ENCODE measurements at regions not wholly inside any gene's neighbourhood (a gene's known extent, or its start where the extent isn't known, plus 50 kb on each side); places are given as distances from the start of the nearest gene placed in this dataset.

- FAIRE-seq = no peak
These were observed 106.7 kb upstream of the TMPO start for GRCh38 chr12:98408681-98409080.

- FAIRE-seq = no peak
These were observed 105.8 kb upstream of the TMPO start for GRCh38 chr12:98409548-98409947.

GRCh38 chr12:98410356-98410755 is 105.0 kb upstream of the TMPO start:
- FAIRE-seq = no peak

DNA sequence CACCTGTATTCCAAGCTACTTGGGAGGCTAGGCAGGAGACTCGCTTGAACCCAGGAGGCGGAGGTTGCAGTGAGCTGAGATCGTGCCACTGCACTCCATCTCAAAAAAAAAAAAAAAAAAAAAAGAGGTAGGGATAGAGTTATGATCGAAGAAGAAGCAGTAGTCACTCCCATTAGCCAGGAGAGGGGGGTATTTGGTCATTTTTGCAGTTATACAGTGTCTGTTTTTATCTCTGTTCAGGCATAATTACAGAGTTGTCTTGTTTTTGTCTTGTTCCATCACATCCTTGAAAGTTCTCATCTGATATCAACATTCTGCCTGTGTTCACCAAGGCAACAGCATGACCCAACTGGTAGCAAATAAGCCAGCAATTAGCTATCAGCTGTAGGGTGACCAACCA is 98.5 kb upstream of the TMPO start:
- no peak for FAIRE-seq

GRCh38 chr12:98417266-98417665 is 98.1 kb upstream of the TMPO start:
- FAIRE-seq = no peak

DNA sequence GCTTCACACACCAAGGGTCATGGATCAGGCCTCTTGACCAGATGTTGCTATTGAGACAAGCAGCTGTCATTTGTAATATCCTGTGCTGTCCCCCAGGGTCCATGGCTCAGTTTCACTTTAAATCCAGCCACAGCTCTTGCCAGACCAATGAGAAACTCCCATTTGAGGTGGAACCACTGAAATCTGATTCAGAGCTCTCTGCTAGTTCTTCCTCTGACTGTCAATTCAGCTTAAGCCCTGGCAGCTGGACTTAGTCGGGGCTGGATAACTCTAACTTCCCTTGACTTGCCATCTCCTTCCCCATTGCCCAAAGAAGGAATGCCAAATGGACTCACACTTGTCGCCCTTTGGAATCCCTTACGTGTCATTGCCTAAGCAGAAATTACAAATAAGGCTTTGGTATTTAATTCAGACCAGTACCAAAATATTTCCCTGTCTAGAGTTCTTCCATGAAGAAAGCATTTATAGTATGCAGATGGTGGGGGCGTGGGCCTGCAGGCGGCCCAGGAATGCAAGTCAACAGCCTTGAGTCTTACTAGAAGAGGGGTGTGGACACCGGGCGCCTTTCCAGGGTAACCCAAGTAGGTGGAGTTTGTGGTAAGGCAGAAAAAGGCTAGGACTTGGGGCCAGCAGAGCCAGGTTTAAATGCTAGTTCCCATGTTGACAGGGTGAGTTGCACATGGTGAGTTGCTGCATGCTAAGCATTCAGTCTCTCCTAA is 96.9 kb upstream of the TMPO start:
- FAIRE-seq = no peak

GRCh38 chr12:98419081-98419794 is 96.2 kb upstream of the TMPO start:
- no peak for FAIRE-seq

DNA sequence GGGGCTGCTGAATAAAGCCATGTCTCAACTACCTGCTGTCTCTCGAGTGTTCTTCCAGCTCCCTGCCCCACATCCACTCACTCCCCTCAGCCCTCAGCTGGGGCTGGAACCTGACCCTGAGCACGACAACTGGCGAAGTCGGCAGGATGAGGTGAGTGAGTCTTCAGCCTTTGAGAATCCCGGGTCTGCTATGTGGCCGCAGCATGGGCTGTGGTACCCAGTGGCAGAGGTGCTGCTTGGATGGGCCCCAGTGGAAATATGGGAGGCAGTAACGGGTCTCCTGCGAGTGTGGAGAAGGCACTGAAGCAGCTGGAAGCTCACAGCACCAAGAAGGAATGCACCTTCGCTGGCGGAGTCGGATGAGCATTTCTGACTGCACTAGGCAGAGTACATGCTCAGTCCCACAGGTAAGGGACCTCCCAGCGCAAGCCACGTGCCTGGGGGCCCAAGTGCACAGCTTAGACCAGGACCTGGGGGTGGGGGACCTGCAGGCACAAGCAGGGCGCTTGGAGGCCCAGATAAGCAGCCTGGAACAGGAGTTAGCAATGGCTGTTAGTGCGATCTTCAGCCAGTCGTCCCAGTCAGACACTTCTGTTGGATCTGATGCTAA is 95.5 kb upstream of the TMPO start:
- FAIRE-seq = no peak

DNA sequence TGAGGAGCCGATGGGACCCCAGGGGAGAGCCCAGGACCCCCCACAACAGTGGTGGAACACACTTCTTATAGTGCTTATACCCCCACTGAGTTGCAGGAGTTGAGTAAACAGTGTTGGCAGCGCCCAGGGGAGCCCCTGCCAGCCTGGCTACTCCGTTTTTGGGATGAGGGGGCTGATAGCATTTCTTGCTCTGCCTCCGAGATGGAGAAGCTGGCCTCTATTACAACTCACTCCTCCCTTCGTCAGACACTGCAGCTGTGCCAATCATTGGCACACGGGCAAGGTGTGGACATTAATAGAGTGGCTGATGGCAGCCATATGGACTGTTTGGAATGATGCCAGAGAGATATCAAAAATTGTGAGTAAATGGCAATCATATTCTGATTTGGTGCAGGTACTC is 94.9 kb upstream of the TMPO start:
- FAIRE-seq = no peak

DNA sequence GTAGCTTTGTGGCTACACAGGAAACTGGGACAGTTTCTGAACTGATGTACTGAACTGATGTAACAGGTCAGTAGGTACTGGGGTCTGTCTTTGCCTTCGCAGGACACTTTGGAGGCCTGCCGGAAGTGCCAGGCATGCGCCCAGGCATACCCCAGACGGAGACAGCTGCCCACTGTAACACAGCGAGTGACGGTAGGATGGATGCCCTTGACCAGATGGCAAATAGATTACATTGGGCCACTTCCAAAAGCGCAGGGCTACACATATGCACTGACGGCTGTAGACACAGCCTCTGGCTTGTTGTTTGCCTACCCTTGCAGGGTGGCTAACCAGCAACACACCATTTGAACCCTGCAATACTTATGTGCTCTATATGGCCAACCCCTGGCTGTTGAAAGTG is 94.1 kb upstream of the TMPO start:
- FAIRE-seq = no peak

GRCh38 chr12:98422359-98422758 is 93.0 kb upstream of the TMPO start:
- FAIRE-seq = no peak

- no peak for FAIRE-seq
These were observed 92.6 kb upstream of the TMPO start for GRCh38 chr12:98422812-98423211.

DNA sequence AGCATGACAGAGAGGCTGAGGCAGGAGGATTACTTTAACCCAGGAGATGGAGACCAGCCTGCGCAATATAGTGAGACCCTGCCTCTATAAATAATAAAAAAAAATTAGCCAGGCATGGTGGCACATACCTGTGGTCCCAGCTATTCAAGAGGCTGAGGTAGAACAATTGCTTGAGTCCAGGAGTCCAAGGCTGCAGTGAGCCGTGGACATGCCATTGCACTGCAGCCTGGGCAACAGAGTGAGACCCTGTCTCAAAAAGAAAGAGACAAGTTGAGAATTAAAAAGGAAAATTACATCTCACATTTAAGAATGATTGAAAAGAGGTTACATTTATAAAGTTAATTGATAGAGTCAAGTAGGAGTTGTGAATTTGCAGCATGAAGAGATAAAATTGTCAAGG is 91.4 kb upstream of the TMPO start:
- no peak for FAIRE-seq

- peak; percentile 89 for FAIRE-seq
These were observed 90.5 kb upstream of the TMPO start for GRCh38 chr12:98424726-98425401.

DNA sequence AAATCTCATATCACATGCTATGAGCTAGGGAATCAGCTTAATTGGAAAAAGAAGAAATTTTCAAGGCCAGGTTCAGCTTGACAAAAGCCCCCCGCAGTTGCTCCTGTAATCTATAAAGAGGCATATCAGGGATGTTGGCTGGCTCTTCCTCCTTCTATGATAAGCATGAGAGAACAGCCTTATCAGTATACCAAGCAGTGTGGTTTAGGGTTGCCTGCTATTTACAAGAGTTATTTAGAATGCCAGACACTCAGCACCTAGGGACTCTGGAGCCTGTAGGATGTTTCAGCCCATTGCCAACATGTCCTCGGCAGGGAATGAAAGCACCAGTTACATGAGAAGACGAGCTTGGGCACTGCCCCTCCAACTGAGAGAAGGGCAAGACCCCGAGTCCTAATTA is 89.5 kb upstream of the TMPO start:
- FAIRE-seq = no peak

- no peak for FAIRE-seq
These were observed 84.3 kb upstream of the TMPO start for GRCh38 chr12:98431089-98431488.

DNA sequence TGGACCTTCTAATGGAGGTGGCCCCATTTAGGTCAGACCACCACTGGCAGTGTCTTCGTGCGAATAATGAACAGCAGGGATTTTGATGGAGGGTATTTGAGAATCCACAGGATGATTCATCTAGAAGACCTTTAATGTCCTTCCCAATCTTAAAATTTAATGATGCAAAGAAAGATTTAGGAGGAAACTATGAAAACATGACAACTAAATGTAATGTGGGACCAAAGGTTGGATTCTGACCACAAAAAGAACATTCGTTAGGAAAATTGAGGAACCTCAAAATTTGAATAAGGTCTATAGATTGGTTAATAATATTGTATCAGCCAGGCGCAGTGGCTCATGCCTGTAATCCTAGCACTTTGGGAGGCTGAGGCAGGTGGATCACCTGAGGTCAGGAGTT is 78.2 kb upstream of the TMPO start:
- no peak for FAIRE-seq

DNA sequence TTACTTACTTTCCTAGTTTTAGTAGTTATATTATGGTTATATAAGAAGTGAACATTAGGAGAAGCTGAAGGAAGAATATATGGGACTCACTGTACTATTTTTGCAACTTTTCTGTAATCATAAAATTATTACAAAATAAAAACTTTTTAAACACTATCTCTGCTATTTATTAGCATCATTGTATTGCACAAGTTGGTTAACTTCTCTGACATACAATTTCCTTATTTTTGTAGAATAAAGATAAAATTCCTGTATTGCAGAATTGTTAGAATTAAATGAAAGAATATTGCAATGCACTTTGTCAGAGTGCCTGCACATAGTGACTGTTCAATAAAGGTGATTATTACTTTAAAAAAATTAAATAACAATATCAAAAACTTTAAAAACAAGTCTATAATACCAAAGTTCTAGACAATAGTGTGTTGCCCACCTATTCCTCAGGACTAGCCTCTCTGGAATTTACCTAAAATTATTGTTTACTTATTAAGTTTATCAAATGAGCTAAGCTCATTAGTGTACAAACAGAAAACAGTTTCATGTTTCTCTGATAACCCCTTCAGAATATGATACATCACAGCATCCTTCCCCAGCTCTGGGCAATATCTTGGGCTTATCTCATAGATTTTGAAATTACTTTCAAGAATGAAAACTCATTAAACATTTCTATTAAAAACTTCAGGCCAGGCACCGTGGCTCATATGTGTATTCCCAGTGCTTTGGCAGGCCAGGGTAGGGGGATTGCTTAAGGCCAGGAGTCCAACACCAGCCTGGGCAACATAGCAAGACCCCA is 77.4 kb upstream of the TMPO start:
- FAIRE-seq = no peak

DNA sequence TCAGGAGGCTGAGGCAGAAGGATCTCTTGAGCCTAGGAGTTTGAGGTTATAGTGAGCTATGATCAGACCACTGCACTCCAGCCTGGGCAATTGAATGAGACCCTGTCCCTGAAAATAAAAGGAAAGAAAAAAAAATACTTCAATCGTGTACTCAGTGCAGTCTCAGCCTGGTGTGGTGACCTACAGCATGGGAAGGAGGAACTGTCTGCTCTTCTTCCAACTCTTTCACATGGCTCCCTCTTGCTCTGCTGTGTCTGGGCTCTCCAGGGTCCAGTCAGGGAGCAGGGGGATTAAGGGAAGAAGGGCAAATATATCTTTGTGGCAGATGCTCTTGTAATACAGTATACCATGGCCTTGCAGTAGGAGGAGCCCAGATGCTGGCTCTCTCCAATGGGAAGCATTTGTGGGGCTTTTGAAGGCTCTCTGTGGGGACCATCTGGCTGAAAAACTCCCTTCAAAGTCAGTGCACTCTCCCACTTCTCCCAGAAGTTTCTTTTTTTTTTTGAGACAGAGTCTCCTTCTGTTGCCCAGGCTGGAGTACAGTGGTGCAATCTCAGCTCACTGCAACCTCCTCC is 76.6 kb upstream of the TMPO start:
- FAIRE-seq = no peak

DNA sequence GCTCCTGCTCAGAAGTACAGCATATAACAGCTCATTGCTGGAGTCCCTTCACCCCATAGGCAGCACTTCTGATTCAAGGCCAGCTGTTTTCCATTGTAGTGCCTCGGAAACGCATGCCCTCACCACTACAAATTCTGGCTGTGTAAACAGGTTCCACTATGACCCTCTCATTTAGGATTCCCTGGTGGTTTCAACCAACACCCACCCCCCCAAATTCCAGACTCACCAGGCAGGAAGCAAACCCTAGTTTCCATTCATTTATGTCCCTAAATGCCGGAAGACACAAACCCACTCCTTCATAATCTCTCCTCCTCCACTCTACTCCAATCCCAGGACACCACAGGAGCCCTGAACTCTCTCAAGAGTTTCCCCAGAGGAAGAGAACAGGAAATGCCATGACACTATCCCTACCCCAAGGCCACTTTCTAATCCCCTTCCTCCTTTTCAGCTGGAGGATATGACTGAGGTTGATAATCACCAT is 75.9 kb upstream of the TMPO start:
- FAIRE-seq = no peak

- FAIRE-seq = no peak
These were observed 75.3 kb upstream of the TMPO start for GRCh38 chr12:98439981-98440581.

DNA sequence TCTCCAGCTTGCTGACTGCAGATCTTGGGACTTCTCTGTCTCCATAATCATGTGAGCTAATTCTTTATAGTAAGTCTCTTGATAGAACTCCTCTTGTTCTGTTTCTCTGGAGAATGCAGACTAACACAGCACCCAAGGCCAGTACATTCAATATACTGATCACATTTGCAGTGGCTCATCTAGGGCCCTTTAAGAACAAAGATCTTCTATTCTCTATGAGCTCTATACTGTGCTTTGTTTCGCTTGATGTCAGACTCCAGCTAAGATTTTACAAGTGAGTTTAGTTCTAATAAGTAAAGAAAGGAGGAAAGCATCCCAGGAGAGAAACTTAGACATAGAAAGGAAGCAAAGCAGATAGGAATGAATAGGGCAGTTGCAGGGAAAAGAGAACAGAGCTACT is 69.3 kb upstream of the TMPO start:
- no peak for FAIRE-seq
